GM19238 (cell line): ENCODE measurements at regions not wholly inside any gene's neighbourhood (a gene's known extent, or its start where the extent isn't known, plus 50 kb on each side); places are given as distances from the start of the nearest gene placed in this dataset.
"Not testable (repeated sequence)": the region's sequence is repeated elsewhere in the genome, so short reads cannot be mapped to it uniquely, and the experiment has no call there.

ENCODE experiments used
- DNase-seq: peaks from one replicate; pipeline ENCODE4 v3.0.0; 2011; ENCODE audit warnings: low spot score; ENCODE audit not compliant: insufficient read length

GRCh38 chr11:97516688-97517087 is 1126.9 kb downstream of the JRKL start:
- DNase-seq, result no peak

- no peak for DNase-seq
These were observed 1135.5 kb downstream of the JRKL start for GRCh38 chr11:97525273-97525672.

GRCh38 chr11:97537407-97538150 is 1147.8 kb downstream of the JRKL start:
- DNase-seq, result no peak

GRCh38 chr11:97544431-97544830 is 1154.6 kb downstream of the JRKL start:
- DNase-seq, result no peak

- DNase-seq, result no peak
These were observed 1158.5 kb downstream of the JRKL start for GRCh38 chr11:97548280-97548679.

GRCh38 chr11:97557399-97557798 is 1167.6 kb downstream of the JRKL start:
- no peak for DNase-seq

- DNase-seq, result no peak
These were observed 1178.0 kb downstream of the JRKL start for GRCh38 chr11:97567801-97568200.

GRCh38 chr11:97570636-97571035 is 1180.8 kb downstream of the JRKL start:
- DNase-seq, result no peak

- not testable (repeated sequence) for DNase-seq
These were observed 1184.0 kb downstream of the JRKL start for GRCh38 chr11:97573771-97574170.

GRCh38 chr11:97574976-97575665 is 1185.3 kb downstream of the JRKL start:
- no peak for DNase-seq

- no peak for DNase-seq
These were observed 1217.6 kb downstream of the JRKL start for GRCh38 chr11:97607291-97608000.

GRCh38 chr11:97610000-97610399 is 1220.2 kb downstream of the JRKL start:
- DNase-seq, result no peak

GRCh38 chr11:97610854-97611253 is 1221.0 kb downstream of the JRKL start:
- DNase-seq, result no peak

GRCh38 chr11:97611345-97611744 is 1221.5 kb downstream of the JRKL start:
- no peak for DNase-seq

- no peak for DNase-seq
These were observed 1224.8 kb downstream of the JRKL start for GRCh38 chr11:97614606-97615005.

- DNase-seq, result no peak
These were observed 1225.7 kb downstream of the JRKL start for GRCh38 chr11:97615546-97615945.

- DNase-seq, result no peak
These were observed 1227.2 kb downstream of the JRKL start for GRCh38 chr11:97617031-97617430.

GRCh38 chr11:97620007-97620406 is 1230.2 kb downstream of the JRKL start:
- no peak for DNase-seq

- no peak for DNase-seq
These were observed 1231.5 kb downstream of the JRKL start for GRCh38 chr11:97621282-97621681.

- DNase-seq, result no peak
These were observed 1233.0 kb downstream of the JRKL start for GRCh38 chr11:97622795-97623194.

GRCh38 chr11:97636741-97637140 is 1246.9 kb downstream of the JRKL start:
- DNase-seq, result not testable (repeated sequence)

GRCh38 chr11:97637701-97638100 is 1247.9 kb downstream of the JRKL start:
- no peak for DNase-seq
